ENCODE measurements at regions not wholly inside any gene's neighbourhood (a gene's known extent, or its start where the extent isn't known, plus 50 kb on each side); places are given as distances from the start of the nearest gene placed in this dataset.

DNA sequence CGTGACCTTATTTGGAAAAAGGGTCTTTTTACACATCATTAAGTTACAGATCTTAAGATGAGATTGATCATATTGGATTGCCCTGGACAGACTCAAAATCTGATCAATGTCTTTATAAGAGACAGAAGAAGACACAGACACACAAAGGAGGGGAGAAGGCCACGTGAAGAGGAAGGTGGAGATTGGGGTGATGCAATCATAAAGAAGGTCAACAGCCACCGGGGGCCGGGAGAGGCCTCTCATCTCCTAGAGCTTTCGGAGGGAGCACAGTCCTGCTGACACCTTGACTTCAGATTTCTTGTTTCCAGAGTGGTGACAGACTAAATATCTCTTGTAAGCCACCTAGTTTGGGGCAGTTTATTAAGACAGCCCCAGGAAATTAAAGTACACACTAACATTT, 204.6 kb upstream of the CSF3R start:
- H3K4me3 ChIP-seq (ENCODE audit: low read depth, low read length) = no peak overlapping the region
- TF ChIP-seq, protein P1, sequence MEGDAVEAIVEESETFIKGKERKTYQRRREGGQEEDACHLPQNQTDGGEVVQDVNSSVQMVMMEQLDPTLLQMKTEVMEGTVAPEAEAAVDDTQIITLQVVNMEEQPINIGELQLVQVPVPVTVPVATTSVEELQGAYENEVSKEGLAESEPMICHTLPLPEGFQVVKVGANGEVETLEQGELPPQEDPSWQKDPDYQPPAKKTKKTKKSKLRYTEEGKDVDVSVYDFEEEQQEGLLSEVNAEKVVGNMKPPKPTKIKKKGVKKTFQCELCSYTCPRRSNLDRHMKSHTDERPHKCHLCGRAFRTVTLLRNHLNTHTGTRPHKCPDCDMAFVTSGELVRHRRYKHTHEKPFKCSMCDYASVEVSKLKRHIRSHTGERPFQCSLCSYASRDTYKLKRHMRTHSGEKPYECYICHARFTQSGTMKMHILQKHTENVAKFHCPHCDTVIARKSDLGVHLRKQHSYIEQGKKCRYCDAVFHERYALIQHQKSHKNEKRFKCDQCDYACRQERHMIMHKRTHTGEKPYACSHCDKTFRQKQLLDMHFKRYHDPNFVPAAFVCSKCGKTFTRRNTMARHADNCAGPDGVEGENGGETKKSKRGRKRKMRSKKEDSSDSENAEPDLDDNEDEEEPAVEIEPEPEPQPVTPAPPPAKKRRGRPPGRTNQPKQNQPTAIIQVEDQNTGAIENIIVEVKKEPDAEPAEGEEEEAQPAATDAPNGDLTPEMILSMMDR (IDR thresholded peaks at IDR 0.05; ENCODE audit: low read depth, low read length) = no peak

DNA sequence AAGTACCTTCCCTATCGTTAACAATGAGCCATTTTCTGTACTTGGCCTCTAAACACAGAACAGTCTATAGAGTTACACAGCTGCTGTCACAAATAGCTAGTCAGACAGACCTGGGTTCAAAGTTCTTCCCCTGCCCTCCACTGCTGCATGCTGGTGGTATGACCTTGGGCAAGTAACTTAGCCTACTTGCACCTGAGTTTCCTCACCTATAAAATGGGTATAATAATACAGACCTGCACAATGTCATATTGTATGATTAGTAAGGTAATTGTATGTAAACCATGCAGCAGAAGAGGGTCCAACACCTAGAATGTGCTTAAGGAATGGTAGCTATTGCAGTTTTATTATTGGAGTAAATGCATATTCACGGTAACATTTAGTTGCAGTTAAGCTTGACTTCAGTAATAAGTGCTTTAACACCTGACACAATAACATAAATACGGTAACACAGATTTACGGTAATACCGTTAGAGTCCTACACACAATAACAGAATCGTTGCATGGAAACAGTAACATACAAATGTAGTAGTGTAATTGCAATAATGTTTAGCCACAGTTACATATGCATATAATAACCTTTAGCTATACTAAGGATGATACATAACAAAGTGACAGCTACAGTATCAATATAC, 193.3 kb upstream of the CSF3R start:
- H3K4me3 ChIP-seq (ENCODE audit: low read depth, low read length) = no peak overlapping the region
- TF ChIP-seq, protein P1 (IDR thresholded peaks at IDR 0.05; ENCODE audit: low read depth, low read length) = no peak

GRCh38 chr1:36675106-36675505, 192.4 kb upstream of the CSF3R start:
- TF ChIP-seq, protein P1 (IDR thresholded peaks at IDR 0.05; ENCODE audit: low read depth, low read length) = no peak
- no peak overlapping the region for H3K4me3 ChIP-seq (ENCODE audit: low read depth, low read length)

DNA sequence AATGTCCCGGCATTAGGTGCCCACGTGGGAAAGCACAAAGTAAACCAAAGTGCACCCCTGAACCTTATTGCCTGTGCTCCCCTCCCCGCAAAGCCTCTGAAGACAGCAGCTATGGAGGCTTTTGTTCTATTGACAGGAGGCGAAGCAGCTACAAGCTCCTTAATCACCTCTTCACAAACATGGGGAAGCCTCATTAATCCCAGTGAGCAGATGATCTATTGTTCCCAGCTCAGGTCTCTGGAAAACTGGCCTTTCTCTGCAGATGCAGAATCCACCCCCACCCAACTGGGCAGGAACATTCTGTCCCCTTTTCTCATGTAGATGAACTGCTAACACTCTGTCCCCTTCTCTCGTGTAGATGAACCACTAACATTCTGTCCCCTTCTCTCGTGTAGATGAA, 190.5 kb upstream of the CSF3R start:
- TF ChIP-seq, protein P1 (IDR thresholded peaks at IDR 0.05; ENCODE audit: low read depth, low read length) = no peak
- no peak overlapping the region for H3K4me3 ChIP-seq (ENCODE audit: low read depth, low read length)

DNA sequence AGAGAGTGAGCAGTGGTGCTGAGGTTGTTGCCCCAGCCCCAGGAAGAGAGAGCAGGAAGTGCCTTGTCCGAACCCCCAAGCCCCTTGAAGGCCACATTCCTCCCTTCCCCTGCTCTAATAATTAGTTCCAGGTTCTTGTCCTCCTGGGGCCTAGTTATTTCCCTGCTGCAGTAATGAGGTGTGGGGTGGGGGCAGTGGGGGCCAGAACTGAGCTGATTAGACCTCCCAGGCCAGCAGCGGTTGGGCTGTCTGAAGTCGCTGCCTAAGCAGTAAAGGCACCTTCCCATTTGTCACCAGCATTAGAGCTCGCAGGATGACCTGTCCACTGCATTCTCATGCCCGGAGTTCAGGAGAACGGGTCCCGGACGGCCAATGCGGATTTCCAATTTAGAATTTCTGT, 186.5 kb upstream of the CSF3R start:
- H3K4me3 ChIP-seq (ENCODE audit: low read depth, low read length) = no peak overlapping the region
- TF ChIP-seq, protein P1 (IDR thresholded peaks at IDR 0.05; ENCODE audit: low read depth, low read length) = no peak

GRCh38 chr1:36667836-36668235, 185.1 kb upstream of the CSF3R start:
- TF ChIP-seq, protein P1 (IDR thresholded peaks at IDR 0.05; ENCODE audit: low read depth, low read length) = no peak
- no peak overlapping the region for H3K4me3 ChIP-seq (ENCODE audit: low read depth, low read length)

DNA sequence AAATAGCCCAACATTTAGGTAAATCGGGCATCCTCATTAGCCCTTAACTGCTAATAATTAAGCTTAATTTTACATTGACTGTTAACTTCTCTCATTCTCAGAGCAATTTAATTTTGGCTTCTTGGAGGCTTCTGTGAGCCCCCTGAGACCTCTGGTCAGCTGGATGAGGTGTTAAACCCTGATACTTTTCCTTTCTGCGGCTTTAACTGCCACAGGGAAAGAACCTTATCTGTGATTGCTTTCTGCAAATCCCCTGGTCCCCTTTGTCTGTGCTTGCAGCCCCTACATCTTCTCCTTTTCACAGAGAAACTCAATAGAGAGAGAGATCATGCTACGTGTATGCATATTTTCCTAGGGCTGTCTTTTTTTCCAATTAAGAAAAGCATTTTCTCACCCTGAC, 184.5 kb upstream of the CSF3R start:
- H3K4me3 ChIP-seq (ENCODE audit: low read depth, low read length) = no peak overlapping the region
- TF ChIP-seq, protein P1 (IDR thresholded peaks at IDR 0.05; ENCODE audit: low read depth, low read length) = no peak
